ENCODE measurements at regions not wholly inside any gene's neighbourhood (a gene's known extent, or its start where the extent isn't known, plus 50 kb on each side); places are given as distances from the start of the nearest gene placed in this dataset.

- TF ChIP-seq CHD7 (IDR thresholded peaks at IDR 0.05; ENCODE audit: insufficient replicate concordance, low read length) (no peak), ATF3 (IDR thresholded peaks at IDR 0.05; ENCODE audit: insufficient read depth, low read depth, low read length) (no peak), RFX5 (IDR thresholded peaks at IDR 0.05; ENCODE audit: borderline replicate concordance, low read depth, low read length) (no peak)
- TF ChIP-seq, protein P1, sequence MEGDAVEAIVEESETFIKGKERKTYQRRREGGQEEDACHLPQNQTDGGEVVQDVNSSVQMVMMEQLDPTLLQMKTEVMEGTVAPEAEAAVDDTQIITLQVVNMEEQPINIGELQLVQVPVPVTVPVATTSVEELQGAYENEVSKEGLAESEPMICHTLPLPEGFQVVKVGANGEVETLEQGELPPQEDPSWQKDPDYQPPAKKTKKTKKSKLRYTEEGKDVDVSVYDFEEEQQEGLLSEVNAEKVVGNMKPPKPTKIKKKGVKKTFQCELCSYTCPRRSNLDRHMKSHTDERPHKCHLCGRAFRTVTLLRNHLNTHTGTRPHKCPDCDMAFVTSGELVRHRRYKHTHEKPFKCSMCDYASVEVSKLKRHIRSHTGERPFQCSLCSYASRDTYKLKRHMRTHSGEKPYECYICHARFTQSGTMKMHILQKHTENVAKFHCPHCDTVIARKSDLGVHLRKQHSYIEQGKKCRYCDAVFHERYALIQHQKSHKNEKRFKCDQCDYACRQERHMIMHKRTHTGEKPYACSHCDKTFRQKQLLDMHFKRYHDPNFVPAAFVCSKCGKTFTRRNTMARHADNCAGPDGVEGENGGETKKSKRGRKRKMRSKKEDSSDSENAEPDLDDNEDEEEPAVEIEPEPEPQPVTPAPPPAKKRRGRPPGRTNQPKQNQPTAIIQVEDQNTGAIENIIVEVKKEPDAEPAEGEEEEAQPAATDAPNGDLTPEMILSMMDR (IDR thresholded peaks at IDR 0.05; ENCODE audit: control extremely low read depth in 1 of 3, insufficient read depth in 1 of 3, low read depth in 1 of 3, low read length in 3 of 3) = no peak
These were observed 73.1 kb downstream of the RTP5 start (continued) for GRCh38 chr2:241942416-241943208.

All from H1 (cell line).